ENCODE measurements at regions not wholly inside any gene's neighbourhood (a gene's known extent, or its start where the extent isn't known, plus 50 kb on each side); places are given as distances from the start of the nearest gene placed in this dataset.

GRCh38 chr7:83441-83840 lies 108.9 kb upstream of the FAM20C start:
- no peaks in the 10 kb centered on the region for H3K27me3 ChIP-seq
- no peak for DNase-seq
- no peak overlapping the region for H3K4me3 ChIP-seq
- H3K27ac ChIP-seq, result no peak overlapping the region
- intact Hi-C loops (cut with DNase I), result no loop called here
- H3K4me1 ChIP-seq, result no peaks in the 10 kb centered on the region
- H3K9ac ChIP-seq (ENCODE audit: low read depth in 2 of 2, low read length in 2 of 2), result no peak overlapping the region
- H3K9me3 ChIP-seq, result no peaks in the 10 kb centered on the region
- no peaks in the 10 kb centered on the region for H3K36me3 ChIP-seq
- TF ChIP-seq, protein P1, sequence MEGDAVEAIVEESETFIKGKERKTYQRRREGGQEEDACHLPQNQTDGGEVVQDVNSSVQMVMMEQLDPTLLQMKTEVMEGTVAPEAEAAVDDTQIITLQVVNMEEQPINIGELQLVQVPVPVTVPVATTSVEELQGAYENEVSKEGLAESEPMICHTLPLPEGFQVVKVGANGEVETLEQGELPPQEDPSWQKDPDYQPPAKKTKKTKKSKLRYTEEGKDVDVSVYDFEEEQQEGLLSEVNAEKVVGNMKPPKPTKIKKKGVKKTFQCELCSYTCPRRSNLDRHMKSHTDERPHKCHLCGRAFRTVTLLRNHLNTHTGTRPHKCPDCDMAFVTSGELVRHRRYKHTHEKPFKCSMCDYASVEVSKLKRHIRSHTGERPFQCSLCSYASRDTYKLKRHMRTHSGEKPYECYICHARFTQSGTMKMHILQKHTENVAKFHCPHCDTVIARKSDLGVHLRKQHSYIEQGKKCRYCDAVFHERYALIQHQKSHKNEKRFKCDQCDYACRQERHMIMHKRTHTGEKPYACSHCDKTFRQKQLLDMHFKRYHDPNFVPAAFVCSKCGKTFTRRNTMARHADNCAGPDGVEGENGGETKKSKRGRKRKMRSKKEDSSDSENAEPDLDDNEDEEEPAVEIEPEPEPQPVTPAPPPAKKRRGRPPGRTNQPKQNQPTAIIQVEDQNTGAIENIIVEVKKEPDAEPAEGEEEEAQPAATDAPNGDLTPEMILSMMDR (IDR thresholded peaks at IDR 0.05), result no peak

DNA sequence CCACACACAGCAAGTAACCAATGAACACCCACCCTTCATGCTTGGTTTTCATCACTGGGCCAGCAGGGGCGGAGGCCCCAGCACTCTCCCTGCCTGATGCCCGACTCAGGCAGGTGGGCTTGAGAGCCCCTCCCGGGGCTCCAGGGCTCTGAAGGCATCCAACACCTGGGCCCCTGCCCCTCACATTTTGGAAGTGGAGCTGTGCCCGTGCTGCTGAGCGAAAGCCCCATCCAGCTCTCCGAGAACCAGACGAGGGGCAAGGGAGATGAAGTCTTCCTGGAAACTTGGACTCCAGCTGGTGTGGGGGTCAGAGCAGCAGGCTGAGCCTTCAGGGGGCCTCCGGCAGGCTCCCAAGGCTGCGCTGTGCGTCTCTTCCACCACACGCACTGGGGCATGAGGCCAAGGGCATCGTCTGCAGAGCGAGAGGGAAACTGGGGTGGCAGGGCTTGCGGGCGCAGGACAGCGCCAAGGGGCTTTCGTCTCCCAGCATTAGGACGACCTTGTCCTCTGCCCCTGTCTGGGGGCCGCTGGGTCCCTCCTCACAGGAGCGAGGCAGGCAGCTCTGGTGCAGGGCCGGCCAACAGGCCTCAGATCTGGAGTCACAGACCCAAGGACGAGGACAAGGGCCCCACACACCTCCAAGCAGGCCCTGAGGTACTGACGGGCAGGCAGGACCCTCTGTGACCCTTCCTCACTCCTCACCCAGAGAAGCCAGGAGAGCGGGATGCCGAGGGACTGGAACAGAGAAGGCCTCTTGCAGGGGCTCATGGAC lies 108.3 kb upstream of the FAM20C start:
- H3K27me3 ChIP-seq, result no peaks in the 10 kb centered on the region
- H3K9me3 ChIP-seq, result no peaks in the 10 kb centered on the region
- intact Hi-C loops (cut with DNase I), result no loop called here
- no peak overlapping the region for H3K27ac ChIP-seq
- DNase-seq, result no peak
- H3K9ac ChIP-seq (ENCODE audit: low read depth in 2 of 2, low read length in 2 of 2), result no peak overlapping the region
- H3K36me3 ChIP-seq, result no peaks in the 10 kb centered on the region
- no peaks in the 10 kb centered on the region for H3K4me1 ChIP-seq
- TF ChIP-seq, protein P1 (IDR thresholded peaks at IDR 0.05), result no peak
- H3K4me3 ChIP-seq, result no peak overlapping the region

GRCh38 chr7:84633-85020 lies 107.7 kb upstream of the FAM20C start:
- no peak for DNase-seq

DNA sequence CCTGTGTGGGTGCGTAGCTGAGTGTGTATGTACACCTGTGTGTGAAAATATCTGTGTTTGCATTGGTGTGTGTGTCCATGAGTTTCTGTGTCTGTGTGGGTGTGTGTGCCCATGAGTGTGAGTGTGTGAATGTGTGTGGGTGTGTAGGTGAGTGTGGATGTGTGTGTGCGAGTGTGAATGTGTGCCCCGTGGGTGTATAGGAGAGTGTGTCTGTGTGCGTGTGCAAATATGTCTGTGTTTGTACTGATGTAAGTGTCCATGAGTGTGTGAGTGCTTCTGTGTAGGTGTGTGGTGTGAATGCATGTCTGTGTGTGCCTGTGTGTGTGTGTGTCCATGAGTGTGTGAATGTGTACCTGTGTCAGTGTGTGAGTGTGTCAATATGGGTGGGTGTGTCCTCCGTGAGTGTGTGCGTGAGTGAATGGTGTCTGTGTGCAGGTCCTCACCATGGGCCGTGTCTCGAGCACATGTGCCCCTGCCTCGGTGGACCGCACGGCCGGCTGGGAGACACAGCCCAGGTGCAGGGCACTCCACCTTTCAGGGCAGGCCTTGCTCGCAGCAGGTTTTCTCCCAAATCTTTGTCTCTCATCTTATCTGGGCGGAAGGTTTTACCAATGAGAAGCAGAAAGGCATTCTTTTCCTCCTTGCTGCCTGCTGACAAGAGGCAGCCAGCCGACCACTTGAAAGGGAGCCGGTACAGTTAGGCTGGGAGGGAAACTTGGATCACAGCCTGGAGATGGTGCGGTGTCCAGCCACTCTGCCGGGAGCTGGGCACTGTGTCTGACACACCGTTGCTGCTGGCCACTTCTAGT lies 107.1 kb upstream of the FAM20C start:
- TF ChIP-seq, protein P1 (IDR thresholded peaks at IDR 0.05), result no peak
- intact Hi-C loops (cut with DNase I), result no loop called here
- no peak overlapping the region for H3K27ac ChIP-seq
- H3K27me3 ChIP-seq, result no peaks in the 10 kb centered on the region
- H3K9me3 ChIP-seq, result no peaks in the 10 kb centered on the region
- H3K4me1 ChIP-seq, result no peaks in the 10 kb centered on the region
- no peak overlapping the region for H3K4me3 ChIP-seq
- no peaks in the 10 kb centered on the region for H3K36me3 ChIP-seq
- DNase-seq, result no peak
- H3K9ac ChIP-seq (ENCODE audit: low read depth in 2 of 2, low read length in 2 of 2), result no peak overlapping the region

More at GRCh38 chr7:84633-85020, 107.7 kb upstream of the FAM20C start:
- H3K4me3 ChIP-seq, result no peak overlapping the region
- TF ChIP-seq, protein P1 (IDR thresholded peaks at IDR 0.05), result no peak
- no peak overlapping the region for H3K27ac ChIP-seq
- H3K9ac ChIP-seq (ENCODE audit: low read depth in 2 of 2, low read length in 2 of 2), result no peak overlapping the region
- H3K36me3 ChIP-seq, result no peaks in the 10 kb centered on the region
- no peaks in the 10 kb centered on the region for H3K9me3 ChIP-seq
- H3K4me1 ChIP-seq, result no peaks in the 10 kb centered on the region
- intact Hi-C loops (cut with DNase I), result no loop called here
- H3K27me3 ChIP-seq, result no peaks in the 10 kb centered on the region

DNA sequence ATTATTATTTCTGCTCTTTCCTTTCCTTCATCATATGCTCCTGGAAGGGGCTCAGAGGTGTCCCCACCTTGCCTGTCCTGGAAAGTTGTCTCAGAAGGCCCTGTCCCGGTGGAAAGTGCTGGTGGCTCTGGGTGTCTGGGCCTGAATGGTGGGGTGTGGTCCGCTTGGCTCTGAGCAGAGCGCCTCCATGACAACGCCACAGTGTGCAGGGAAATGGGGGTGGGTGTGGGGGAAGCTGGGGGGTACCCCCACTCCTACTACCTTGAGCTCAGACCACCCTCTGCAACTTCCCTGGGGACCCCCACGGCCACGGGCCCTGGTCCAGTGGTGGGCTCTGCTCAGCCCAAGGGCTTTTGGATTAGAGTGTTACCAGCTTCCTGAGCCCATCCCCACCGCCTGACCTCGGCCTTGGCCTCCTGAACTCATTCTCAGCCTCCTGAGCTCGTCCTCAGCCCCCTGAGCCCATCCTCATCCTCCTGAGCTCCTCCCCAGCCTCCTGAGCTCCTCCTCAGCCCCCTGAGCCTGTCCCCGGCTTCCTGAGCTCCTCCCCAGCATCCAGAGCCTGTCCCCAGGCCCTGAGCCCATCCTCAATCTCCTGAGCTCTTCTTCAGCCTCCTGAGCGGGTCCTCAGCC lies 106.4 kb upstream of the FAM20C start:
- intact Hi-C loops (cut with DNase I), result no loop called here
- TF ChIP-seq, protein P1 (IDR thresholded peaks at IDR 0.05), result no peak
- Histone ChIP-seq H3K4me1 (no peaks in the 10 kb centered on the region), H3K9ac (ENCODE audit: low read depth in 2 of 2, low read length in 2 of 2) (no peak overlapping the region), H3K9me3 (no peaks in the 10 kb centered on the region), H3K4me3 (no peak overlapping the region), H3K27me3 (no peaks in the 10 kb centered on the region), H3K36me3 (no peaks in the 10 kb centered on the region), H3K27ac (no peak overlapping the region)
- DNase-seq, result no peak

Measured in colonic mucosa (tissue), 4 donors.